GM23338 (cell line): ENCODE measurements at regions not wholly inside any gene's neighbourhood (a gene's known extent, or its start where the extent isn't known, plus 50 kb on each side); places are given as distances from the start of the nearest gene placed in this dataset.
"Not testable (repeated sequence)": the region's sequence is repeated elsewhere in the genome, so short reads cannot be mapped to it uniquely, and the experiment has no call there.

Experiments used
- CREB1 ChIP-seq: fragments of 250-450 bp; sonication (Bioruptor Pico); IDR thresholded peaks from 2 replicates; pipeline ENCODE4 v1.5.0; 2020; ENCODE audit warnings: low read depth, mild to moderate bottlenecking, moderate library complexity
- EZH2 ChIP-seq: fragments of 200-600 bp; sonication (generic); IDR thresholded peaks from one replicate; pipeline ENCODE4 v1.8.0; 2017; ENCODE audit warnings: antibody characterized with exemption, mild to moderate bottlenecking, low read depth; ENCODE audit not compliant: unreplicated experiment
- EZH2phosphoT487 ChIP-seq: fragments of 200-600 bp; sonication (generic); IDR thresholded peaks from one replicate; pipeline ENCODE4 v1.8.1; 2018; ENCODE audit warnings: antibody characterized with exemption; ENCODE audit not compliant: unreplicated experiment
- JUNB ChIP-seq: IDR thresholded peaks from one replicate; pipeline ENCODE4 v1.6.1; 2016; ENCODE audit warnings: antibody characterized with exemption; ENCODE audit not compliant: unreplicated experiment
- POLR2AphosphoS5 ChIP-seq: IDR thresholded peaks from 2 replicates; pipeline ENCODE4 v1.6.1; 2016; ENCODE audit warnings: antibody characterized with exemption, low read depth
- STAT1 ChIP-seq: IDR thresholded peaks from one replicate; pipeline ENCODE4 v1.6.1; 2016; ENCODE audit warnings: antibody characterized with exemption; ENCODE audit not compliant: unreplicated experiment
- ZNF114 ChIP-seq: fragments of 250-450 bp; sonication (Bioruptor Pico); IDR thresholded peaks from 2 replicates; pipeline ENCODE4 v1.5.0; 2020; ENCODE audit warnings: mild to moderate bottlenecking, moderate library complexity
- TF ChIP-seq, protein P1 (sequence below), 2 experiments: fragments of 200-600 bp in 1 of 2; sonication (generic) in 1 of 2; conservative IDR thresholded peaks; 2 replicates each; pipeline versions ENCODE4 v1.5.1 to v1.6.1; 2016 to 2017; ENCODE audit warnings: antibody characterized with exemption in 2 of 2, low read depth in 2 of 2, mild to moderate bottlenecking in 2 of 2, moderate library complexity in 1 of 2
- TF ChIP-seq, protein P2 (sequence below): IDR thresholded peaks from one replicate; pipeline ENCODE4 v1.6.1; 2018; ENCODE audit warnings: antibody characterized with exemption; ENCODE audit not compliant: unreplicated experiment
- TF ChIP-seq, protein P3 (sequence below): IDR thresholded peaks from 2 replicates; pipeline ENCODE4 v1.6.1; 2016; ENCODE audit warnings: antibody characterized with exemption

DNA sequence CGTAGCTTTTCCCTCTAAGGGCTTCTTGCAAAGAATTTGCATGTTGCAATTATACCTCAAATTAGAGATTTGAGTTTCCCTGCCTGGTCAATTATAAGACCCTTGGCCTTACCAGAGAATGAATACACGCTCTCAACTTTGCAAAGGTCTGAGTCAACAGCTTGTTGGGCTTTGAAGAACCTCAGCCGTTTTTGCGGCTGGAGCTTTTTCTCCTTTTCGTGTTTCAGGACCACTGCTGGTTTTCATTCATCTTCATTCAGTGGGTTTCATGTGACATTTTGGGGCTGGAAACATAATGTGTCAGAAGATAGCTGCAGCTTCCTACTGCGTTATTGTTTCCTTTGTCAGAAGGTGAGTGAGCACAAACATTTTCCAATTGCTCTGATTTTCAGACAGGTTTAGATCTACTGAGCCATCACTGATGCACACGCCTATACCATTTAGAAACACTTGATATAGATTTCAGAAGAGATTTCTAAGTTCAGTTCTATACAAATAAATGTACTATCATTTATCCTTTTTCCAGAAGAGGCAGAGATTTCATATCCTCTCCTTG is 152.3 kb downstream of the SPDYE17 start:
- TF ChIP-seq, protein P1, sequence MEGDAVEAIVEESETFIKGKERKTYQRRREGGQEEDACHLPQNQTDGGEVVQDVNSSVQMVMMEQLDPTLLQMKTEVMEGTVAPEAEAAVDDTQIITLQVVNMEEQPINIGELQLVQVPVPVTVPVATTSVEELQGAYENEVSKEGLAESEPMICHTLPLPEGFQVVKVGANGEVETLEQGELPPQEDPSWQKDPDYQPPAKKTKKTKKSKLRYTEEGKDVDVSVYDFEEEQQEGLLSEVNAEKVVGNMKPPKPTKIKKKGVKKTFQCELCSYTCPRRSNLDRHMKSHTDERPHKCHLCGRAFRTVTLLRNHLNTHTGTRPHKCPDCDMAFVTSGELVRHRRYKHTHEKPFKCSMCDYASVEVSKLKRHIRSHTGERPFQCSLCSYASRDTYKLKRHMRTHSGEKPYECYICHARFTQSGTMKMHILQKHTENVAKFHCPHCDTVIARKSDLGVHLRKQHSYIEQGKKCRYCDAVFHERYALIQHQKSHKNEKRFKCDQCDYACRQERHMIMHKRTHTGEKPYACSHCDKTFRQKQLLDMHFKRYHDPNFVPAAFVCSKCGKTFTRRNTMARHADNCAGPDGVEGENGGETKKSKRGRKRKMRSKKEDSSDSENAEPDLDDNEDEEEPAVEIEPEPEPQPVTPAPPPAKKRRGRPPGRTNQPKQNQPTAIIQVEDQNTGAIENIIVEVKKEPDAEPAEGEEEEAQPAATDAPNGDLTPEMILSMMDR (conservative IDR thresholded peaks at IDR 0.05; ENCODE audit: low read depth in 2 of 2): not testable (repeated sequence)
- not testable (repeated sequence) for TF ChIP-seq EZH2phosphoT487; CREB1 (CRISPR knock-in tag); EZH2; POLR2AphosphoS5; STAT1; ZNF114 (CRISPR knock-in tag); JUNB
- TF ChIP-seq, protein P2, sequence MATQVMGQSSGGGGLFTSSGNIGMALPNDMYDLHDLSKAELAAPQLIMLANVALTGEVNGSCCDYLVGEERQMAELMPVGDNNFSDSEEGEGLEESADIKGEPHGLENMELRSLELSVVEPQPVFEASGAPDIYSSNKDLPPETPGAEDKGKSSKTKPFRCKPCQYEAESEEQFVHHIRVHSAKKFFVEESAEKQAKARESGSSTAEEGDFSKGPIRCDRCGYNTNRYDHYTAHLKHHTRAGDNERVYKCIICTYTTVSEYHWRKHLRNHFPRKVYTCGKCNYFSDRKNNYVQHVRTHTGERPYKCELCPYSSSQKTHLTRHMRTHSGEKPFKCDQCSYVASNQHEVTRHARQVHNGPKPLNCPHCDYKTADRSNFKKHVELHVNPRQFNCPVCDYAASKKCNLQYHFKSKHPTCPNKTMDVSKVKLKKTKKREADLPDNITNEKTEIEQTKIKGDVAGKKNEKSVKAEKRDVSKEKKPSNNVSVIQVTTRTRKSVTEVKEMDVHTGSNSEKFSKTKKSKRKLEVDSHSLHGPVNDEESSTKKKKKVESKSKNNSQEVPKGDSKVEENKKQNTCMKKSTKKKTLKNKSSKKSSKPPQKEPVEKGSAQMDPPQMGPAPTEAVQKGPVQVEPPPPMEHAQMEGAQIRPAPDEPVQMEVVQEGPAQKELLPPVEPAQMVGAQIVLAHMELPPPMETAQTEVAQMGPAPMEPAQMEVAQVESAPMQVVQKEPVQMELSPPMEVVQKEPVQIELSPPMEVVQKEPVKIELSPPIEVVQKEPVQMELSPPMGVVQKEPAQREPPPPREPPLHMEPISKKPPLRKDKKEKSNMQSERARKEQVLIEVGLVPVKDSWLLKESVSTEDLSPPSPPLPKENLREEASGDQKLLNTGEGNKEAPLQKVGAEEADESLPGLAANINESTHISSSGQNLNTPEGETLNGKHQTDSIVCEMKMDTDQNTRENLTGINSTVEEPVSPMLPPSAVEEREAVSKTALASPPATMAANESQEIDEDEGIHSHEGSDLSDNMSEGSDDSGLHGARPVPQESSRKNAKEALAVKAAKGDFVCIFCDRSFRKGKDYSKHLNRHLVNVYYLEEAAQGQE: not testable (repeated sequence)
- TF ChIP-seq, protein P3, sequence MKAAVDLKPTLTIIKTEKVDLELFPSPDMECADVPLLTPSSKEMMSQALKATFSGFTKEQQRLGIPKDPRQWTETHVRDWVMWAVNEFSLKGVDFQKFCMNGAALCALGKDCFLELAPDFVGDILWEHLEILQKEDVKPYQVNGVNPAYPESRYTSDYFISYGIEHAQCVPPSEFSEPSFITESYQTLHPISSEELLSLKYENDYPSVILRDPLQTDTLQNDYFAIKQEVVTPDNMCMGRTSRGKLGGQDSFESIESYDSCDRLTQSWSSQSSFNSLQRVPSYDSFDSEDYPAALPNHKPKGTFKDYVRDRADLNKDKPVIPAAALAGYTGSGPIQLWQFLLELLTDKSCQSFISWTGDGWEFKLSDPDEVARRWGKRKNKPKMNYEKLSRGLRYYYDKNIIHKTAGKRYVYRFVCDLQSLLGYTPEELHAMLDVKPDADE: not testable (repeated sequence)
